ENCODE measurements at regions not wholly inside any gene's neighbourhood (a gene's known extent, or its start where the extent isn't known, plus 50 kb on each side); places are given as distances from the start of the nearest gene placed in this dataset.

- TF ChIP-seq FOSL2 (IDR thresholded peaks at IDR 0.05): no peak
- TF ChIP-seq FOSL2 (CRISPR knock-in tag; IDR thresholded peaks at IDR 0.05): no peak
- no peak for TF ChIP-seq CTCF (IDR thresholded peaks at IDR 0.05)
- no peak for TF ChIP-seq CHD2 (IDR thresholded peaks at IDR 0.05; ENCODE audit: low read length, partially characterized antibody)
- no peak for TF ChIP-seq MAX (IDR thresholded peaks at IDR 0.05)
- no peak for TF ChIP-seq HOXB13 (CRISPR knock-in tag; IDR thresholded peaks at IDR 0.05; ENCODE audit: low read depth)
- no peak for TF ChIP-seq POLR2AphosphoS2 (conservative IDR thresholded peaks at IDR 0.05; ENCODE audit: low read length)
- no peak for TF ChIP-seq POLR2A (IDR thresholded peaks at IDR 0.05; ENCODE audit: low read length)
- TF ChIP-seq GATA3 (IDR thresholded peaks at IDR 0.05; ENCODE audit: borderline replicate concordance): no peak
- TF ChIP-seq REST (IDR thresholded peaks at IDR 0.05): no peak
- TF ChIP-seq NR3C1 (IDR thresholded peaks at IDR 0.05): no peak
- TF ChIP-seq PHF8 (IDR thresholded peaks at IDR 0.05; ENCODE audit: borderline replicate concordance, low read depth): no peak
- TF ChIP-seq KDM1A (IDR thresholded peaks at IDR 0.05; ENCODE audit: low read depth): no peak
- TF ChIP-seq MYC (IDR thresholded peaks at IDR 0.05; ENCODE audit: borderline replicate concordance, low read length): no peak
- TF ChIP-seq RAD21 (conservative IDR thresholded peaks at IDR 0.05 in 1 of 2, IDR thresholded peaks at IDR 0.05 in 1 of 2): no peak
Observed at GRCh38 chr20:6660441-6660840, 107.0 kb upstream of the BMP2 start.

Measured in A549 (cell line).